PC-3 (cell line): ENCODE measurements at regions not wholly inside any gene's neighbourhood (a gene's known extent, or its start where the extent isn't known, plus 50 kb on each side); places are given as distances from the start of the nearest gene placed in this dataset.

Experiments
- ATAC-seq: fragments of 200-7000 bp; cut with Tn5 transposase; 2 replicates; pipeline ENCODE4 v1.9.1; 2020; ENCODE audit warnings: mild to moderate bottlenecking, moderate library complexity
- BruUV-seq: library from RNA; stranded (reverse); fragments of 400-500 nt; replicated peaks from 2 replicates; lab custom pipeline; 2021; lab: Mats Ljungman, UMichigan
- CTCF ChIA-PET: fragments of 300-600 bp; sonication (Branson Sonifier 250); formaldehyde crosslinking; loops from one replicate; lab custom pipeline; 2022; ENCODE audit warnings: antibody characterized with exemption; lab: Charles Lee
- POLR2A ChIA-PET: fragments of 300-600 bp; sonication (Branson Sonifier 250); formaldehyde crosslinking; loops from one replicate; lab custom pipeline; 2022; ENCODE audit warnings: antibody characterized with exemption; ENCODE audit not compliant: unreplicated experiment; lab: Charles Lee
- DNase-seq: peaks from one replicate; pipeline ENCODE4 v3.0.0-alpha.2; 2015
- H2AFZ ChIP-seq: fragments of 300-600 bp; sonication (generic); 2 replicates; pipeline ENCODE4 v1.6.0; 2016; ENCODE audit warnings: antibody characterized with exemption, low read length
- H3F3A ChIP-seq: fragments of 300-600 bp; sonication (generic); one replicate; pipeline ENCODE4 v1.6.0; 2017; ENCODE audit warnings: antibody characterized with exemption, low read length, control low read depth, mild to moderate bottlenecking; ENCODE audit not compliant: unreplicated experiment
- H3K27ac ChIP-seq: fragments of 300-600 bp; sonication (generic); 2 replicates; pipeline ENCODE4 v1.5.1; 2016; ENCODE audit warnings: mild to moderate bottlenecking, low read length
- H3K27me3 ChIP-seq: fragments of 300-600 bp; sonication (generic); 2 replicates; pipeline ENCODE4 v1.6.1; 2016; ENCODE audit warnings: low read length, mixed read lengths
- H3K36me3 ChIP-seq: fragments of 300-600 bp; sonication (generic); 2 replicates; pipeline ENCODE4 v1.6.1; 2016; ENCODE audit warnings: low read depth, mixed run types, low read length, mixed read lengths
- H3K4me1 ChIP-seq: fragments of 300-600 bp; sonication (generic); 2 replicates; pipeline ENCODE4 v1.5.1; 2016; ENCODE audit warnings: low read length; ENCODE audit not compliant: insufficient read depth
- H3K4me2 ChIP-seq: fragments of 300-600 bp; sonication (generic); 2 replicates; pipeline ENCODE4 v1.6.0; 2016; ENCODE audit warnings: low read length
- H3K4me3 ChIP-seq: fragments of 300-600 bp; sonication (generic); 2 replicates; pipeline ENCODE4 v1.5.1; 2016; ENCODE audit warnings: mild to moderate bottlenecking, low read length, mixed read lengths
- H3K79me2 ChIP-seq: fragments of 300-600 bp; sonication (generic); 2 replicates; pipeline ENCODE4 v1.6.1; 2017; ENCODE audit warnings: low read length, mixed read lengths
- H3K9ac ChIP-seq: fragments of 300-600 bp; sonication (generic); 2 replicates; pipeline ENCODE4 v1.6.0; 2016; ENCODE audit warnings: mild to moderate bottlenecking, low read length
- H3K9me2 ChIP-seq: fragments of 300-600 bp; sonication (generic); replicated peaks from 2 replicates; pipeline ENCODE4 v1.6.1; 2016; ENCODE audit warnings: mixed run types, low read length, mixed read lengths
- H3K9me3 ChIP-seq: fragments of 300-600 bp; sonication (generic); 2 replicates; pipeline ENCODE4 v1.6.1; 2016; ENCODE audit warnings: low read length, mixed read lengths
- H4K20me1 ChIP-seq: fragments of 300-600 bp; sonication (generic); 2 replicates; pipeline ENCODE4 v1.6.1; 2016; ENCODE audit warnings: low read length, mixed read lengths
- CTCF ChIP-seq: fragments of 300-600 bp; sonication (generic); conservative IDR thresholded peaks from 2 replicates; pipeline ENCODE4 v1.5.1; 2017; ENCODE audit warnings: antibody characterized with exemption, low read depth, mild to moderate bottlenecking, low read length
- EZH2 ChIP-seq: fragments of 300-600 bp; sonication (generic); IDR thresholded peaks from one replicate; pipeline ENCODE4 v1.6.1; 2017; ENCODE audit warnings: antibody characterized with exemption, mild to moderate bottlenecking, low read length; ENCODE audit not compliant: unreplicated experiment
- EZH2phosphoT487 ChIP-seq: fragments of 300-600 bp; sonication (generic); IDR thresholded peaks from 2 replicates; pipeline ENCODE4 v1.6.1; 2018; ENCODE audit warnings: mild to moderate bottlenecking, antibody characterized with exemption, low read length, borderline replicate concordance
- intact Hi-C: fragments of 100-400 bp; cut with micrococcal nuclease; formaldehyde crosslinking; loops from 2 replicates; pipeline ENCODE4 v1.9.0; 2023

GRCh38 chr14:100398044-100398443 lies 74.9 kb downstream of the SLC25A47 start:
- Histone ChIP-seq H3K9me2 (no peaks in the 10 kb centered on the region), H4K20me1 (no peaks in the 10 kb centered on the region), H3K9ac (no peak overlapping the region), H2AFZ (no peak overlapping the region), H3F3A (no peaks in the 10 kb centered on the region), H3K36me3 (no peaks in the 10 kb centered on the region), H3K4me1 (no peaks in the 10 kb centered on the region), H3K27me3 (no peaks in the 10 kb centered on the region), H3K9me3 (no peaks in the 10 kb centered on the region), H3K4me2 (no peak overlapping the region), H3K4me3 (no peak overlapping the region), H3K27ac (no peak overlapping the region), H3K79me2 (peaks cover 4% of the 10 kb centered on the region; the same call in 1 of the 2 replicates)
- CTCF ChIA-PET: no interaction called here
- no TSS peak for BruUV-seq
- intact Hi-C loops: no loop called here
- POLR2A ChIA-PET: no interaction called here
- DNase-seq: no peak
- TF ChIP-seq EZH2phosphoT487: no peak
- no peak for TF ChIP-seq CTCF
- no peak for TF ChIP-seq EZH2
- no peak for ATAC-seq

- ChIA-PET POLR2A (no interaction called here), CTCF (no interaction called here)
- DNase-seq: no peak
- Histone ChIP-seq H2AFZ (no peak overlapping the region), H3K79me2 (no peaks in the 10 kb centered on the region), H3K27me3 (no peaks in the 10 kb centered on the region), H3F3A (no peaks in the 10 kb centered on the region), H3K4me3 (no peak overlapping the region), H3K4me1 (no peaks in the 10 kb centered on the region), H3K9ac (no peak overlapping the region), H3K36me3 (no peaks in the 10 kb centered on the region), H3K27ac (no peak overlapping the region), H4K20me1 (no peaks in the 10 kb centered on the region), H3K4me2 (no peak overlapping the region), H3K9me3 (no peaks in the 10 kb centered on the region), H3K9me2 (no peaks in the 10 kb centered on the region)
- no peak for TF ChIP-seq CTCF
- TF ChIP-seq EZH2: no peak
- TF ChIP-seq EZH2phosphoT487: no peak
- ATAC-seq: no peak
- intact Hi-C loops: no loop called here
- no TSS peak for BruUV-seq
These were observed 76.1 kb downstream of the SLC25A47 start for GRCh38 chr14:100399052-100399849.

GRCh38 chr14:100400115-100400514 lies 77.0 kb downstream of the SLC25A47 start:
- ATAC-seq (no peak; the same call in 1 of the 2 replicates), DNase-seq (peak; percentile 17)
- ChIA-PET POLR2A (no interaction called here), CTCF (no interaction called here)
- TF ChIP-seq CTCF (no peak), EZH2 (no peak), EZH2phosphoT487 (no peak)
- Histone ChIP-seq H3K9me3 (no peaks in the 10 kb centered on the region), H3K4me1 (no peaks in the 10 kb centered on the region), H3K27me3 (no peaks in the 10 kb centered on the region), H3K9me2 (no peaks in the 10 kb centered on the region), H3K36me3 (no peaks in the 10 kb centered on the region), H3K4me2 (no peak overlapping the region), H3F3A (no peaks in the 10 kb centered on the region), H3K79me2 (no peaks in the 10 kb centered on the region), H4K20me1 (no peaks in the 10 kb centered on the region), H3K4me3 (no peak overlapping the region), H2AFZ (no peak overlapping the region), H3K27ac (no peak overlapping the region), H3K9ac (no peak overlapping the region)
- BruUV-seq: no TSS peak
- intact Hi-C loops: no loop called here
